ENCODE measurements at regions not wholly inside any gene's neighbourhood (a gene's known extent, or its start where the extent isn't known, plus 50 kb on each side); places are given as distances from the start of the nearest gene placed in this dataset.

DNA sequence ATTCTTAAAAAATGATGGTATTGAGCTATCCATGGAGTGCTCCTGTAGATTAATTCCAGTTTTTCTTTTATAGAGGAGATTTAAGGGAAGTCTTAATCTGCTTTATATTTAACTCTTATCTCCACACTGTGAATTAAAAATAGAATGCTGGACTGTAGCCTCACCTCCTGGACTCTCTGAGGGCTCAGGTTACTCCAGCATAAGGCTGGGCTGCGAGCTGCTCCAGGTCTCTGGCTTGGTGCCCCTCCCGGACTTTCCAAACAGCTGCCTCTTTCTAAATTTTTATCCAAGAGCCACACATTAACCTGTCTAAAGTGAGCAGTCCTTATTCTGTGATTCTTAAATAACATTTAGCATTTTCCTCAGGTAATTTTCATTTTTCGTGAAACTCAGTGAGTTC is 218.7 kb upstream of the JADE1 start:
- TF ChIP-seq, protein P1, sequence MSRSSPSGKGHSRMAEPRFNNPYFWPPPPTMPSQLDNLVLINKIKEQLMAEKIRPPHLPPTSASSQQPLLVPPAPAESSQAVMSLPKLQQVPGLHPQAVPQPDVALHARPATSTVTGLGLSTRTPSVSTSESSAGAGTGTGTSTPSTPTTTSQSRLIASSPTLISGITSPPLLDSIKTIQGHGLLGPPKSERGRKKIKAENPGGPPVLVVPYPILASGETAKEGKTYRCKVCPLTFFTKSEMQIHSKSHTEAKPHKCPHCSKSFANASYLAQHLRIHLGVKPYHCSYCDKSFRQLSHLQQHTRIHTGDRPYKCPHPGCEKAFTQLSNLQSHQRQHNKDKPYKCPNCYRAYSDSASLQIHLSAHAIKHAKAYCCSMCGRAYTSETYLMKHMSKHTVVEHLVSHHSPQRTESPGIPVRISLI (tag by site-specific recombination; IDR thresholded peaks at IDR 0.05): no peak
- no peak for TF ChIP-seq HOXA7 (CRISPR knock-in tag; IDR thresholded peaks at IDR 0.05; ENCODE audit: borderline replicate concordance)
- TF ChIP-seq ZNF423 (tag by site-specific recombination; IDR thresholded peaks at IDR 0.05): no peak
- TF ChIP-seq, protein P2, sequence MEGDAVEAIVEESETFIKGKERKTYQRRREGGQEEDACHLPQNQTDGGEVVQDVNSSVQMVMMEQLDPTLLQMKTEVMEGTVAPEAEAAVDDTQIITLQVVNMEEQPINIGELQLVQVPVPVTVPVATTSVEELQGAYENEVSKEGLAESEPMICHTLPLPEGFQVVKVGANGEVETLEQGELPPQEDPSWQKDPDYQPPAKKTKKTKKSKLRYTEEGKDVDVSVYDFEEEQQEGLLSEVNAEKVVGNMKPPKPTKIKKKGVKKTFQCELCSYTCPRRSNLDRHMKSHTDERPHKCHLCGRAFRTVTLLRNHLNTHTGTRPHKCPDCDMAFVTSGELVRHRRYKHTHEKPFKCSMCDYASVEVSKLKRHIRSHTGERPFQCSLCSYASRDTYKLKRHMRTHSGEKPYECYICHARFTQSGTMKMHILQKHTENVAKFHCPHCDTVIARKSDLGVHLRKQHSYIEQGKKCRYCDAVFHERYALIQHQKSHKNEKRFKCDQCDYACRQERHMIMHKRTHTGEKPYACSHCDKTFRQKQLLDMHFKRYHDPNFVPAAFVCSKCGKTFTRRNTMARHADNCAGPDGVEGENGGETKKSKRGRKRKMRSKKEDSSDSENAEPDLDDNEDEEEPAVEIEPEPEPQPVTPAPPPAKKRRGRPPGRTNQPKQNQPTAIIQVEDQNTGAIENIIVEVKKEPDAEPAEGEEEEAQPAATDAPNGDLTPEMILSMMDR (tag by site-specific recombination; IDR thresholded peaks at IDR 0.05): no peak
- TF ChIP-seq, protein P3, sequence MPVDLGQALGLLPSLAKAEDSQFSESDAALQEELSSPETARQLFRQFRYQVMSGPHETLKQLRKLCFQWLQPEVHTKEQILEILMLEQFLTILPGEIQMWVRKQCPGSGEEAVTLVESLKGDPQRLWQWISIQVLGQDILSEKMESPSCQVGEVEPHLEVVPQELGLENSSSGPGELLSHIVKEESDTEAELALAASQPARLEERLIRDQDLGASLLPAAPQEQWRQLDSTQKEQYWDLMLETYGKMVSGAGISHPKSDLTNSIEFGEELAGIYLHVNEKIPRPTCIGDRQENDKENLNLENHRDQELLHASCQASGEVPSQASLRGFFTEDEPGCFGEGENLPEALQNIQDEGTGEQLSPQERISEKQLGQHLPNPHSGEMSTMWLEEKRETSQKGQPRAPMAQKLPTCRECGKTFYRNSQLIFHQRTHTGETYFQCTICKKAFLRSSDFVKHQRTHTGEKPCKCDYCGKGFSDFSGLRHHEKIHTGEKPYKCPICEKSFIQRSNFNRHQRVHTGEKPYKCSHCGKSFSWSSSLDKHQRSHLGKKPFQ (tag by site-specific recombination; IDR thresholded peaks at IDR 0.05): no peak
- no peak for TF ChIP-seq KLF1 (tag by site-specific recombination; IDR thresholded peaks at IDR 0.05)
- TF ChIP-seq BCL11B (tag by site-specific recombination; IDR thresholded peaks at IDR 0.05; ENCODE audit: low read depth): no peak
- TF ChIP-seq REPIN1 (tag by site-specific recombination; IDR thresholded peaks at IDR 0.05; ENCODE audit: low read depth): no peak
- TF ChIP-seq, protein P4, sequence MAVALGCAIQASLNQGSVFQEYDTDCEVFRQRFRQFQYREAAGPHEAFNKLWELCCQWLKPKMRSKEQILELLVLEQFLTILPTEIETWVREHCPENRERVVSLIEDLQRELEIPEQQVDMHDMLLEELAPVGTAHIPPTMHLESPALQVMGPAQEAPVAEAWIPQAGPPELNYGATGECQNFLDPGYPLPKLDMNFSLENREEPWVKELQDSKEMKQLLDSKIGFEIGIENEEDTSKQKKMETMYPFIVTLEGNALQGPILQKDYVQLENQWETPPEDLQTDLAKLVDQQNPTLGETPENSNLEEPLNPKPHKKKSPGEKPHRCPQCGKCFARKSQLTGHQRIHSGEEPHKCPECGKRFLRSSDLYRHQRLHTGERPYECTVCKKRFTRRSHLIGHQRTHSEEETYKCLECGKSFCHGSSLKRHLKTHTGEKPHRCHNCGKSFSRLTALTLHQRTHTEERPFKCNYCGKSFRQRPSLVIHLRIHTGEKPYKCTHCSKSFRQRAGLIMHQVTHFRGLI (tag by site-specific recombination; IDR thresholded peaks at IDR 0.05): no peak
- no peak for TF ChIP-seq ZNF416 (tag by site-specific recombination; IDR thresholded peaks at IDR 0.05)
- TF ChIP-seq SP3 (tag by site-specific recombination; IDR thresholded peaks at IDR 0.05): no peak
- no peak for TF ChIP-seq ZNF266 (tag by site-specific recombination; IDR thresholded peaks at IDR 0.05; ENCODE audit: low read depth)

Measured in HEK293 (cell line).